Gastroesophageal sphincter (tissue), 4 donors: ENCODE measurements at regions not wholly inside any gene's neighbourhood (a gene's known extent, or its start where the extent isn't known, plus 50 kb on each side); places are given as distances from the start of the nearest gene placed in this dataset.

Source experiments
- ATAC-seq: fragments of 150-250 bp; one replicate; pipeline ENCODE4 v1.9.1; 2016; ENCODE audit warnings: mild to moderate bottlenecking, moderate library complexity
- H3K27ac ChIP-seq, 4 donors: fragments of 200-600 bp; sonication (generic) in 3 of 4; 1 replicate in 3 of 4; 2 replicates in 1 of 4; pipeline ENCODE4 v1.5.1; 2016 to 2019
- H3K27me3 ChIP-seq: fragments of 200-600 bp; sonication (generic); one replicate; pipeline ENCODE4 v1.5.1; 2019
- H3K36me3 ChIP-seq, 2 donors: fragments of 200-600 bp; sonication (generic); one replicate each; pipeline ENCODE4 v1.5.1; 2019; ENCODE audit warnings: control low read depth in 1 of 2
- H3K4me1 ChIP-seq, 3 donors: fragments of 200-600 bp; sonication (generic); 1 replicate in 2 of 3; 2 replicates in 1 of 3; pipeline ENCODE4 v1.5.1; 2016 to 2019; ENCODE audit warnings: control low read depth in 2 of 3
- H3K4me3 ChIP-seq, 2 donors: fragments of 200-600 bp; sonication (generic); one replicate each; pipeline ENCODE4 v1.5.1; 2019; ENCODE audit warnings: mild to moderate bottlenecking in 1 of 2, moderate library complexity in 1 of 2
- H3K9me3 ChIP-seq, 3 donors: fragments of 200-600 bp; sonication (generic); one replicate each; pipeline ENCODE4 v1.5.1; 2017 to 2019; ENCODE audit warnings: control low read depth in 2 of 3
- CTCF ChIP-seq, 4 experiments: fragments of 200-600 bp in 2 of 4; fragments of 450-650 bp in 2 of 4; sonication (generic) in 1 of 4; IDR thresholded peaks; one replicate each; pipeline ENCODE4 v1.5.1; 2017 to 2019; ENCODE audit warnings: antibody characterized with exemption in 4 of 4, mild to moderate bottlenecking in 2 of 4, moderate library complexity in 2 of 4
- EP300 ChIP-seq: sonication (generic); formaldehyde crosslinking; IDR thresholded peaks from one replicate; pipeline ENCODE4 v1.6.1; 2017; ENCODE audit warnings: antibody characterized with exemption, mild to moderate bottlenecking
- POLR2A ChIP-seq, 2 donors: fragments of 450-650 bp; IDR thresholded peaks; one replicate each; pipeline ENCODE4 v1.6.1; 2017; ENCODE audit warnings: antibody characterized with exemption in 2 of 2, mild to moderate bottlenecking in 2 of 2, moderate library complexity in 1 of 2
- POLR2AphosphoS5 ChIP-seq: sonication (generic); formaldehyde crosslinking; IDR thresholded peaks from one replicate; pipeline ENCODE4 v1.6.1; 2017; ENCODE audit warnings: antibody characterized with exemption
- WGBS, 2 donors: methylation state at CpG; one replicate each; pipeline ENCODE4 v1.1.5; 2018; ENCODE audit warnings: low coverage in 1 of 2; 5-methylcytosine and 5-hydroxymethylcytosine counted together

GRCh38 chr18:42228581-42228980 is 273.5 kb downstream of the PIK3C3 start:
- no peaks in the 10 kb centered on the region for H3K27me3 ChIP-seq
- TF ChIP-seq CTCF (IDR thresholded peaks at IDR 0.05), result no peak
- no peak for TF ChIP-seq EP300
- TF ChIP-seq POLR2A (IDR thresholded peaks at IDR 0.05), result no peak
- TF ChIP-seq POLR2AphosphoS5, result no peak
- peaks cover 0 to under 1% (median 0%) of the 10 kb centered on the region in 3 donors for H3K9me3 ChIP-seq
- no peak overlapping the region for H3K27ac ChIP-seq
- H3K36me3 ChIP-seq, result no peaks in the 10 kb centered on the region
- 82 to 86% methylated on average over 1 of the region's 1 CpG for WGBS, 2 donors
- no peak overlapping the region for H3K4me3 ChIP-seq
- no peaks in the 10 kb centered on the region for H3K4me1 ChIP-seq
- ATAC-seq, result no peak

GRCh38 chr18:42229211-42230210 is 274.5 kb downstream of the PIK3C3 start:
- Histone ChIP-seq H3K27ac (no peak overlapping the region), H3K4me1 (no peaks in the 10 kb centered on the region), H3K9me3 (no peaks in the 10 kb centered on the region), H3K4me3 (no peak overlapping the region), H3K36me3 (no peaks in the 10 kb centered on the region), H3K27me3 (no peaks in the 10 kb centered on the region)
- ATAC-seq, result no peak
- no peak for TF ChIP-seq POLR2AphosphoS5
- no peak for TF ChIP-seq EP300
- 84 to 96% methylated on average over 2 of the region's 2 CpGs for whole genome bisulfite sequencing, 2 donors

- Histone ChIP-seq H3K4me1 (no peaks in the 10 kb centered on the region), H3K9me3 (no peaks in the 10 kb centered on the region), H3K27me3 (no peaks in the 10 kb centered on the region), H3K36me3 (no peaks in the 10 kb centered on the region), H3K4me3 (no peak overlapping the region), H3K27ac (no peak overlapping the region)
- TF ChIP-seq EP300, result no peak
- TF ChIP-seq POLR2AphosphoS5, result no peak
- no peak for TF ChIP-seq POLR2A (IDR thresholded peaks at IDR 0.05)
- TF ChIP-seq CTCF (IDR thresholded peaks at IDR 0.05), result no peak
- 11 to 25% methylated on average over 2 of the region's 2 CpGs for WGBS, 2 donors
- no peak for ATAC-seq
Measured at GRCh38 chr18:42230636-42231035, 275.6 kb downstream of the PIK3C3 start.

GRCh38 chr18:42231284-42231683 is 276.2 kb downstream of the PIK3C3 start:
- Histone ChIP-seq H3K36me3 (no peaks in the 10 kb centered on the region), H3K4me1 (no peaks in the 10 kb centered on the region), H3K27me3 (no peaks in the 10 kb centered on the region), H3K4me3 (no peak overlapping the region), H3K9me3 (no peaks in the 10 kb centered on the region), H3K27ac (no peak overlapping the region)
- TF ChIP-seq POLR2AphosphoS5, result no peak
- no peak for TF ChIP-seq EP300
- no peak for TF ChIP-seq CTCF (IDR thresholded peaks at IDR 0.05)
- no peak for TF ChIP-seq POLR2A (IDR thresholded peaks at IDR 0.05)
- ATAC-seq, result no peak

GRCh38 chr18:42231796-42232195 is 276.8 kb downstream of the PIK3C3 start:
- Histone ChIP-seq H3K36me3 (no peaks in the 10 kb centered on the region), H3K27ac (no peak overlapping the region), H3K4me3 (no peak overlapping the region), H3K27me3 (no peaks in the 10 kb centered on the region), H3K9me3 (no peaks in the 10 kb centered on the region), H3K4me1 (no peaks in the 10 kb centered on the region)
- ATAC-seq, result no peak
- TF ChIP-seq EP300 (no peak), POLR2AphosphoS5 (no peak), POLR2A (IDR thresholded peaks at IDR 0.05) (no peak), CTCF (IDR thresholded peaks at IDR 0.05) (no peak)
- 63 to 71% methylated on average over 2 of the region's 2 CpGs for WGBS, 2 donors
